ENCODE measurements at regions not wholly inside any gene's neighbourhood (a gene's known extent, or its start where the extent isn't known, plus 50 kb on each side); places are given as distances from the start of the nearest gene placed in this dataset.

- TF ChIP-seq CTCF (IDR thresholded peaks at IDR 0.05), result no peak
- TF ChIP-seq POLR2A (IDR thresholded peaks at IDR 0.05), result no peak
Measured at GRCh38 chr16:9436175-9436574, 344.7 kb downstream of the HAPSTR1 start.

All from thyroid gland (tissue), 4 donors.